Activated effector memory CD4-positive, alpha-beta T cell treated with anti-CD3 and anti-CD28 coated beads, Interleukin-2, amount 50 U/mL, for 16 hours (primary cell): ENCODE measurements at regions not wholly inside any gene's neighbourhood (a gene's known extent, or its start where the extent isn't known, plus 50 kb on each side); places are given as distances from the start of the nearest gene placed in this dataset.
"Not testable (repeated sequence)": the region's sequence is repeated elsewhere in the genome, so short reads cannot be mapped to it uniquely, and the experiment has no call there.

ENCODE experiments used
- DNase-seq: peaks from one replicate; pipeline ENCODE4 v3.0.0-alpha.2; 2020

- DNase-seq = no peak
These were observed 1352.7 kb downstream of the HACE1 start for GRCh38 chr6:103507052-103507451.

GRCh38 chr6:103505155-103505518 is 1354.6 kb downstream of the HACE1 start:
- no peak for DNase-seq

GRCh38 chr6:103504501-103505154 is 1355.1 kb downstream of the HACE1 start:
- DNase-seq = no peak

GRCh38 chr6:103496588-103496987 is 1363.1 kb downstream of the HACE1 start:
- not testable (repeated sequence) for DNase-seq

- DNase-seq = no peak
These were observed 1403.1 kb downstream of the HACE1 start for GRCh38 chr6:103456652-103457051.

- DNase-seq = no peak
These were observed 1404.4 kb downstream of the HACE1 start for GRCh38 chr6:103455275-103455674.

- DNase-seq = no peak
These were observed 1450.2 kb downstream of the HACE1 start for GRCh38 chr6:103409475-103409874.

- DNase-seq = no peak
These were observed 1454.4 kb downstream of the HACE1 start for GRCh38 chr6:103405321-103405720.

- DNase-seq = no peak
These were observed 1454.9 kb downstream of the HACE1 start for GRCh38 chr6:103404799-103405198.

GRCh38 chr6:103396768-103397167 is 1463.0 kb downstream of the HACE1 start:
- DNase-seq = no peak

- no peak for DNase-seq
These were observed 1480.4 kb downstream of the HACE1 start for GRCh38 chr6:103379272-103379671.

- no peak for DNase-seq
These were observed 1492.5 kb downstream of the HACE1 start for GRCh38 chr6:103367212-103367611.

- no peak for DNase-seq
These were observed 1503.2 kb downstream of the HACE1 start for GRCh38 chr6:103356531-103356930.

- no peak for DNase-seq
These were observed 1515.1 kb downstream of the HACE1 start for GRCh38 chr6:103344554-103345163.

- DNase-seq = no peak
These were observed 1524.3 kb downstream of the HACE1 start for GRCh38 chr6:103335412-103335811.

GRCh38 chr6:103326760-103327757 is 1532.7 kb downstream of the HACE1 start:
- no peak for DNase-seq

GRCh38 chr6:103313432-103313831 is 1546.3 kb downstream of the HACE1 start:
- DNase-seq = no peak

- DNase-seq = not testable (repeated sequence)
These were observed 1565.3 kb downstream of the HACE1 start for GRCh38 chr6:103294376-103294775.

GRCh38 chr6:103284835-103285234 is 1574.9 kb downstream of the HACE1 start:
- DNase-seq = no peak

GRCh38 chr6:103280417-103280816 is 1579.3 kb downstream of the HACE1 start:
- no peak for DNase-seq

- no peak for DNase-seq
These were observed 1581.8 kb downstream of the HACE1 start for GRCh38 chr6:103277936-103278335.

- DNase-seq = no peak
These were observed 1586.7 kb downstream of the HACE1 start for GRCh38 chr6:103273048-103273447.

GRCh38 chr6:103269581-103269980 is 1590.1 kb downstream of the HACE1 start:
- no peak for DNase-seq

- no peak for DNase-seq
These were observed 1591.4 kb downstream of the HACE1 start for GRCh38 chr6:103268335-103268734.
